NCI-H2107 treated with DMSO at 0.1 percent for 48 hours (cell line): ENCODE measurements at regions not wholly inside any gene's neighbourhood (a gene's known extent, or its start where the extent isn't known, plus 50 kb on each side); places are given as distances from the start of the nearest gene placed in this dataset.
"Not testable (repeated sequence)": the region's sequence is repeated elsewhere in the genome, so short reads cannot be mapped to it uniquely, and the experiment has no call there.

Source experiments
- DNase-seq: peaks from one replicate; lab custom pipeline; 2025; ENCODE audit not compliant: unreplicated experiment; lab: John Stamatoyannopoulos, UW

- DNase-seq = no peak
These were observed 301.9 kb upstream of the PRKCQ start for GRCh38 chr10:6881987-6882386.

DNA sequence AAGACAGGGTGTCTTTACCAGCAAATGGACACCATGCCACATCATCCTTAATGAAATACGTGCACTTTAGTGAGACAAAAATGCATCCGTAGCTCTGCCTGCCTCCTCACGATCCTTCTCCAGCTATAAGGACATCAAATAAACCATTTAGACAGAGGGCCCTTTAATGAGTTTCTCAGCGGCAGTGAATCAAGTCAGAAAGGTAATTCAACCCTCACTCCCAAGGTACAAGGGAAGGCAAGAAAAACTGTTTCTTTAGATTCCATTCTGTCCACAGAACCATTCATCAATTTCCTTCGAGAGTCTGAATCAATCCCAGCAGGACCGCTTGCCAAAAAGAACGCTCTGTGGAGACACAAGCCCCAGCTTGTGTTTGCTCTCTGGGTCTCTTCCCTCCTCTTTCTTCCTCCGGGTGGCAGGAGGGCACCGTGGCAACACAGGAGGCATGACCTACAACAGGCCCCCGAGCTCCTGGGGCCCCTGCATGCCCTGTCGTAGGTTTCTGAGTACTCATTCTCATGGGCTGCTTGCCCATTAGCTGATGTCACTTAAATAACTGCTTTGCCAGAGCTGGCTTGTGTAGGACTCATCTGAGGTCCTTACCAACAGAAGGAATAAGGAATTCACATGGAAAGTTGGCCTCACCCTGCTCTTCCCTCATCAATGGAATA lies 297.8 kb upstream of the PRKCQ start:
- DNase-seq = no peak

GRCh38 chr10:6877336-6877721 lies 297.3 kb upstream of the PRKCQ start:
- DNase-seq = no peak

GRCh38 chr10:6875269-6875865 lies 295.3 kb upstream of the PRKCQ start:
- no peak for DNase-seq

DNA sequence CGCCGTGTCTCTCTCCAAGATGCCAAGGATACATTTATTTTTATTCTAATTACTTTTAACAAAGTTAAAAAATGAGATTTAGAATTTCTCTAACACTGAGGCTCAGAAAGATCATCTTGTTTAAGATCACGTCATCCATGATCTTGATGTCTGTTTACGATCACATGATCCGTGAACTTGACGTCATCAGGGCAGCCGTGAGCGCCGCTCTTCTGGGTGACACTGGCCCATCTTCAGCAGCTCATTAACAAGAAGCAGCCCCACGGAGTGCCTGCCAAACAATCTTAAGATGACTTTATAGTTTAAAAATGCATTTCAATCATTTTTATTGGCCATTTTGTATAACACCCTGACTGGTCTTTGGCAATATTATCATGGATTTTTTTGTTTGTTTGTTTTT lies 291.1 kb upstream of the PRKCQ start:
- no peak for DNase-seq

DNA sequence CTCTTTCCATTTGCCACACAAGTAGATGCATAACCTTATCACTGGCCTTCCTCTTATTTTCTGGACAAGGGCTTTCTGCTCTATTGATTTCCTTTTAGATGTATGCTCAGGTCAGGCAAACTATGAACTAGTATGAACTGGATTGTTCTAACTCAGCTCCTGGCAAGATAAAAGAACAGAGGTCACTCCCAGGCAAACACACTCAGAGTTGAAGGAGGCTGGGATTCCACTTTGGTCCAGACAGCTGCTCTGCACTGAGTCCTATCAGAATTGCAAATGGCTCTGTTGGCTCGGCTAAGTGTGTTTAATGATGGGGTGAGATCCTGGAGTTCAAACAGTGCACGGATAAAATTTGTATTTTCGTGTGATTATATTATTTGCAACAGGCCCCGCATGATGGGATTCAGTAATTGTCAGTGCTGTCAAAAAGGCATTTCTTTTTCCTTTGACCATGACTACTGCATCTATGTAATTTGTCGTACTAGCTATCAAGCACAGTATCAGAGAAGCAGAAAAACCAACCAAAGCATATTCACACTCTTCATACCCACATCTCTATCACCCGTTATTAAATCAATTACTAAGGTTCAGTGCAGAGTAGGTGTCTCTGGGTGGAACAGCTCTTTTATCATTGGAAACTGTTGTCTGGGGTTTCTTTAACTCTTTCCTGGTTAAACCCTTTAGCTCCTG lies 288.1 kb upstream of the PRKCQ start:
- no peak for DNase-seq

DNA sequence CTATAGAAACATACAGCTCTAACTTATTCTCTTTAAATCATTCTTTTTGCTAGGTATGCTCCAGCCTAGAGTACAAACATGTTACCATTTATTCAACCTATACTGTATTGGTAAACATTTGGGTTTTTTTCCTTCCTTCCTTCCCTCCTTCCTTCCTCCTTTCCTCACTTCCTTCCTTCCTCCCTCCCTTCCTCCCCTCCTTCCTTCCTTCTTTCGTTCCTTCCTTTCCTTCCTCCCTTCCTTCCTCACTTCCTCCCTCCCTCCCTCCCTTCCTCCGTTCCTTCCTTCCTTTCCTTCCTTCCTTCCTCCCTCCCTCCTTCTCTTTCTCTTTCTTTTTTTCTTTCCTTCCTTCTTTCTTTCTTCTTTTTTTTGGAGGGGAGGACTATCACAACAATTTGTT lies 286.7 kb upstream of the PRKCQ start:
- DNase-seq = no peak

DNA sequence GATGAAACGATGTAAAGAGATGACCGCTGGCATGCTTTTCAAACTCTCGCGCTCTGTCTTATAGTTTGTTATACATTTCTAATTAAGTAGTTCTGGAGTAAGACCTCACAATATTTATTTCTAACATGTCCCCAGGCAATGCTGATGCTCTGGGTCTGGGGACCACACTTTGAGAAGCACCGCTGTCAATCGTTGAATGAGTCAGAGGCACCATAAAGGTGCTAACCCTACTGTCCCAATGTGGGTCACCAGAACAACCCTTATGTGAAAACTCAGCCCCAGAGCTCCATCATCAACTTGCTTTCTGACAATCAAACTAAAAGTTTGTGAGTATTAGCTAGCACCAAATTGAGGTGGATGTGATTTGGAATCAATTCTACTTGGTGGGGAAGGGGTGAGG lies 284.1 kb upstream of the PRKCQ start:
- no peak for DNase-seq

GRCh38 chr10:6863381-6863780 lies 283.3 kb upstream of the PRKCQ start:
- no peak for DNase-seq

DNA sequence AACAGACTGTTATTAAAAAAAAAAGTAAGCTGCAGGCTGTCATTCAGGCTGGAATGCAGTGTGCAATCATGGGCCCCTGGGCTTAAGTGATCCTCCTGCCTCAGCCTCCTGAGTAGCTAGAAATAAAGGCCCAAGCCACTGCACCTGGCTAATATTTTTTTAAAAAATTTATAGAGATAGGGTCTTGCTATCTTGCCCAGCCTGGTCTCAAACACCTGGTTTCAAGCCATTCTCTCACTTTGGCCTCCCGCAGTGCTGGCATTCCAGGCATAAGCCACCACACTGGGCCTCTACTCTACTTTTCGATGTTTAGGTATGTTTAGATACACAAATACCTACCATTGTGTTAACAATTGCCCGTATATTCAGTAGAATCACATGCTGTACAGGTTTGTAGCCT lies 270.4 kb upstream of the PRKCQ start:
- no peak for DNase-seq

DNA sequence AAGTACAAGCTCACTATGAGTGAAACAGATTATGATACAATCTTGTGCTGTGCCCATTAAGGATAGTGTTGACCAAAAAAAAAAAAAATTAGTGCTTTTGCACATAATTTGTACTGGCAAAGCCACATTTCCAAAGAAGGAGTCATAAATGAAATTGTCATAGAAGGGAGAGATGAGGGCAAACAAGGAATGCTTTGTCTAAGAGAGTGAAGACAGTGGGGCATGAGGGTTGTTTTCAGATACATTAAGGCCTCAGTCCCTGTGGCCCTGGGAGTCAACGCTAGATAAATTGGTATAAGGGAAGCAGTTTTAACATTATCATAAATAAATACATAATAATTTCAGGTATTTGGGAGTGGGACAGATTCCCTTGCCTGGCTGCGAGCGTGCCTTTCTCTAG lies 267.5 kb upstream of the PRKCQ start:
- no peak for DNase-seq

DNA sequence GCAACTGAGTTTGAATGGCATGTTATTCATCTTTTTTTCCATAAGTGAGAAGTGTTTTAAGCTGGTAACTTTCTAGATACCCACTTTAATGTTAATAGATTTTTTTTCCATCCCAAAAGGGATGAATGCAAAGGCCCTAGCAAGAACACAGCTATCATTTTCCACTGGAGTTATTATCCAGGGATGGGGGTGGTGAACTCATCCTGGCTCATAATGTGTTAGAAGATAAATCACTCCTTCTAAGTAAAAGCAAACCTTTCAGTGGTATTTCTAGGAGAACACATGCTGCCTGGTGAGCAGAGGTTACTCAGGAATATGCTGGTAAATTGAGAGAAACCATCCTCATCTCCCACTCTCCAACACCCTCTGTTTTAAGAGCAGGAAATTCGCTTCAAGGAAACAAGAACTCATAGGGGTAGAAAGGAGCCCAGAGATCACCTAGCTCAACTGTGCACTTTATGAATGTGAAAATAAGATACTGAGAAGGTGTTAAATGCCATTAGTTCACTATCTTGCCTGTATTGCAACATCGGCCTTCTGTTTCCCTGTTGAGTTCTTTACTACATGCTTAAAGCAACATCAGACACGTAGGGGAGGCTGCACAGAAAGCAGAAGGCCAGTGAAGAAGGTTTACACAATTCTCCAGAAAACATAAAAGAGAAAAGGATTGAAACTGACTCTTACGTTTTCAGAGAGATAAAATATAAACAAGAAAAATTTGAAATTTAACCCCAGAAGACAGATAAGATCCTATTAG lies 264.0 kb upstream of the PRKCQ start:
- no peak for DNase-seq

GRCh38 chr10:6843481-6843881 lies 263.4 kb upstream of the PRKCQ start:
- DNase-seq = no peak

GRCh38 chr10:6842722-6843121 lies 262.6 kb upstream of the PRKCQ start:
- no peak for DNase-seq

DNA sequence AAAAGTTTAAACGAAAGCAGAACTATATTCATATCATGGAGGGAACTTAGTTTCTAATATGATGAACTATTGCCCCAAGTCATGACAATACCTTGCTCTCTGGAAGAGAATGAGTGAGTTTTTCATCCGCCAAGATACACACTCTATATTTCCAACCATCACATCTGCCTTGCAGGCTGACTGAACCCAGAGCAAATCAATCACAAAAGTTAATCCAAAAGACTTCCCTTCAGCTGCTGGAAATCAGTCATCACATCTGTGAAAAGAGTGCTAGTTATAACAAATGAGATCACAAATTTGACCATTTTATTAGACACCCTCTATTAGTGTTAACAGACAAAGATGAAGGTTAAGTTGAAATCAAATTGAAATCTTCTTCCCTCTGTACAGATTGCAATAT lies 261.7 kb upstream of the PRKCQ start:
- DNase-seq = no peak

- DNase-seq = no peak
These were observed 260.7 kb upstream of the PRKCQ start for GRCh38 chr10:6840766-6841165.

GRCh38 chr10:6840201-6840691 lies 260.2 kb upstream of the PRKCQ start:
- no peak for DNase-seq

GRCh38 chr10:6838118-6838517 lies 258.0 kb upstream of the PRKCQ start:
- no peak for DNase-seq

DNA sequence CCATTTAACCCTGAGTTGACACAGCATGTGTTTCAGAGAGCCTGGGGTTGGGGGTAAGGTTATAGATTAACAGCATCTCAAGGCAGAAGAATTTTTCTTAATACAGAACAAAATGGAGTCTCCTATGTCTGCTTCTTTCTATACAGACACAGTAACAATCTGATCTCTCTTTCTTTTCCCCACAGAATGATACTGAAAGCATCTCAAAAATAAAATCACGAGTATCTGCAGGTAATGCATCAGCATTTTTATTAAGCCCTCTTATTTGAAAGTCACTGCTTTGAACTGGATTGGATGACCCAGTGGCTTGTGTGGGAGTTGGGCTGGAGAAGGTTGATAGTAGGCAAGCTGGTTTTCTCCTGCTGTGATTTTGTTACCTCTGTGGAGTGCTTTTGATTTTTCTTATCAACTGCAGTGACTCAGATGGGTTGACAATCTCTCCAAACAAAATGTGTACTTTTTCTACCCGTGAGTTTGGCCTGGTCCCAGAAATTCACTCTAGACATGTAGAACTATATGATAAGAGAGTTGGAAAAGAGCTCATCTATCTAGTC lies 253.5 kb upstream of the PRKCQ start:
- DNase-seq = no peak

DNA sequence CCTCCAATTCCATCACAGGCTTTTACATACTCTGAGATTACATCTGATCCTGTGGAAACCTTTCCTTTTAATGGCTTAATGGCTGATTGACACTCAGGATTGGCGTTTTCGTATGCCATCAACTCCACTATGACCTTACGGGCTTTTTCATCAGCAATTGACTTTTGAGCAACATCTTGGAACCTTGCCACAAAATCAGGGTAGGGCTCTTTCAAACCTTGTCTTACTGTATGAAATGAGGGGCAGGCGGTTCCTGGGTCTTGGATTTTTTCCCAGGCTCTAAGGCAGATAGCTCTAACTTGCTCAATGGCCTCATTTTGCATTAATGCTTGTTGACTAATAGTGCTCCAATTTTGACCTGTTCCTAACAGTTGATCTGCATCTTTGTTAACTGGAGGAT lies 250.9 kb upstream of the PRKCQ start:
- not testable (repeated sequence) for DNase-seq

DNA sequence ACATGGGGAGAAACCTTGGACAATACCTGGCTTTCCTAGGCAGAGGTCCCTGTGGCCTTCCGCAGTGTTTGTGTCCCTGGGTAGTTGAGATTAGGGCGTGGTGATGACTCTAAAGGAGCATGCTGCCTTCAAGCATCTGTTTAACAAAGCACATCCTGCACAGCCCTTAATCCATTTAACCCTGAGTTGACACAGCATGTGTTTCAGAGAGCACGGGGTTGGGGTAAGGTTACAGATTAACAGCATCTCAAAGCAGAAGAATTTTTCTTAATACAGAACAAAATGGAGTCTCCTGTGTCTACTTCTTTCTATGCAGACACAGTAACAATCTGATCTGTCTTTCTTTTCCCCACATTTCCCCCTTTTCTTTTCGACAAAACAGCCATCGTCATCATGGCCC lies 244.7 kb upstream of the PRKCQ start:
- not testable (repeated sequence) for DNase-seq
